Hematopoietic multipotent progenitor cell treated with erythropoietin and hydrocortisone succinate and interleukin-3 and kit ligand, for 15 days (in vitro differentiated cells): ENCODE measurements at regions not wholly inside any gene's neighbourhood (a gene's known extent, or its start where the extent isn't known, plus 50 kb on each side); places are given as distances from the start of the nearest gene placed in this dataset.

ENCODE experiments used
- DNase-seq: peaks from one replicate; pipeline ENCODE4 v3.0.0-alpha.2; 2015; ENCODE audit warnings: low spot score

- DNase-seq = no peak
Measured at GRCh38 chr2:63785096-63785495, 56.6 kb upstream of the UGP2 start.

GRCh38 chr2:63786471-63786870, 55.2 kb upstream of the UGP2 start:
- no peak for DNase-seq

GRCh38 chr2:63788071-63788470, 53.6 kb upstream of the UGP2 start:
- DNase-seq = no peak

GRCh38 chr2:63789338-63790020, 52.2 kb upstream of the UGP2 start:
- no peak for DNase-seq

GRCh38 chr2:63790491-63790890, 51.2 kb upstream of the UGP2 start:
- no peak for DNase-seq

GRCh38 chr2:63790906-63791305, 50.8 kb upstream of the UGP2 start:
- DNase-seq = no peak

- DNase-seq = no peak
Measured at GRCh38 chr2:63791387-63791786, 50.3 kb upstream of the UGP2 start.
